ENCODE measurements at regions not wholly inside any gene's neighbourhood (a gene's known extent, or its start where the extent isn't known, plus 50 kb on each side); places are given as distances from the start of the nearest gene placed in this dataset.

- H3K27ac ChIP-seq (ENCODE audit: low read depth, low read length) = no peak overlapping the region
- no peaks in the 10 kb centered on the region for H4K20me1 ChIP-seq (ENCODE audit: insufficient read depth, low read length)
- no peaks in the 10 kb centered on the region for H3K4me1 ChIP-seq (ENCODE audit: insufficient read depth, low read length)
- H3K27me3 ChIP-seq (ENCODE audit: insufficient read depth, low read length) = no peaks in the 10 kb centered on the region
- DNase-seq (ENCODE audit: insufficient read length, low spot score, missing footprints) = no peak
- H2AFZ ChIP-seq (ENCODE audit: low read length) = no peak overlapping the region
- H3K9me3 ChIP-seq (ENCODE audit: low read depth, low read length) = no peaks in the 10 kb centered on the region
- no peak overlapping the region for H3K4me2 ChIP-seq (ENCODE audit: insufficient read depth, low read length)
- no peak overlapping the region for H3K4me3 ChIP-seq (ENCODE audit: insufficient read depth, low read length)
- TF ChIP-seq CTCF (IDR thresholded peaks at IDR 0.05; ENCODE audit: extremely low read depth, low read depth, low read length) = no peak
- H3K79me2 ChIP-seq (ENCODE audit: insufficient read depth, low read length) = no peaks in the 10 kb centered on the region
- no peaks in the 10 kb centered on the region for H3K36me3 ChIP-seq (ENCODE audit: insufficient read depth, low read length)
Measured at GRCh38 chr10:35813219-35813618, 171.1 kb upstream of the FZD8 start.

DNA sequence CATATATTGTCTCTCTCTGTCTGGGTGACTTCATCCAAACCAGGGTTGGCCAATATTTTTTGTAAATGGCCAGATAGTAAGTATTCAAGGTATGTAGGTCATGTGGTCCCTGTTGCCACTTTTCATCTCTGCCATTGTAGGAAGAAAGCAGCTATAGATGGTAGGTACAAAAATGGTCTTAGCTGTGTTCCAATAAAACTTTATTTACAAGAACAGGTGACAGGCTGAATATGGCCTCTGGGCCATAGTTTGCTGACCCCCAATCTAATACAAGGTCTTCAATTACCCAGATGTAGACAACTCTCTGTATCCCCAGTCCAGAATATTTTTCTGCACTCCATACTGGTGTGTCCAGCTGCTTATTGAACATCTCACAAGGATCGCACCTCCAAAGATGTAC is 166.2 kb upstream of the FZD8 start:
- Histone ChIP-seq H3K27me3 (ENCODE audit: insufficient read depth, low read length) (peaks cover 2% of the 10 kb centered on the region), H2AFZ (ENCODE audit: low read length) (no peak overlapping the region), H3K36me3 (ENCODE audit: insufficient read depth, low read length) (no peaks in the 10 kb centered on the region), H3K27ac (ENCODE audit: low read depth, low read length) (no peak overlapping the region), H3K9me3 (ENCODE audit: low read depth, low read length) (no peaks in the 10 kb centered on the region), H3K79me2 (ENCODE audit: insufficient read depth, low read length) (no peaks in the 10 kb centered on the region), H3K4me1 (ENCODE audit: insufficient read depth, low read length) (no peaks in the 10 kb centered on the region), H3K4me2 (ENCODE audit: insufficient read depth, low read length) (no peak overlapping the region), H3K4me3 (ENCODE audit: insufficient read depth, low read length) (no peak overlapping the region), H4K20me1 (ENCODE audit: insufficient read depth, low read length) (no peaks in the 10 kb centered on the region)
- no peak for DNase-seq (ENCODE audit: insufficient read length, low spot score, missing footprints)
- TF ChIP-seq CTCF (IDR thresholded peaks at IDR 0.05; ENCODE audit: extremely low read depth, low read depth, low read length) = no peak

GRCh38 chr10:35803046-35803445 is 160.9 kb upstream of the FZD8 start:
- Histone ChIP-seq H2AFZ (ENCODE audit: low read length) (peak overlapping the region; percentile 20), H3K9me3 (ENCODE audit: low read depth, low read length) (no peaks in the 10 kb centered on the region), H4K20me1 (ENCODE audit: insufficient read depth, low read length) (no peaks in the 10 kb centered on the region), H3K79me2 (ENCODE audit: insufficient read depth, low read length) (no peaks in the 10 kb centered on the region), H3K27me3 (ENCODE audit: insufficient read depth, low read length) (peaks cover under 1% of the 10 kb centered on the region), H3K4me3 (ENCODE audit: insufficient read depth, low read length) (no peak overlapping the region), H3K36me3 (ENCODE audit: insufficient read depth, low read length) (no peaks in the 10 kb centered on the region), H3K4me2 (ENCODE audit: insufficient read depth, low read length) (no peak overlapping the region), H3K27ac (ENCODE audit: low read depth, low read length) (no peak overlapping the region), H3K4me1 (ENCODE audit: insufficient read depth, low read length) (no peaks in the 10 kb centered on the region)
- no peak for DNase-seq (ENCODE audit: insufficient read length, low spot score, missing footprints)
- no peak for TF ChIP-seq CTCF (IDR thresholded peaks at IDR 0.05; ENCODE audit: extremely low read depth, low read depth, low read length)

DNA sequence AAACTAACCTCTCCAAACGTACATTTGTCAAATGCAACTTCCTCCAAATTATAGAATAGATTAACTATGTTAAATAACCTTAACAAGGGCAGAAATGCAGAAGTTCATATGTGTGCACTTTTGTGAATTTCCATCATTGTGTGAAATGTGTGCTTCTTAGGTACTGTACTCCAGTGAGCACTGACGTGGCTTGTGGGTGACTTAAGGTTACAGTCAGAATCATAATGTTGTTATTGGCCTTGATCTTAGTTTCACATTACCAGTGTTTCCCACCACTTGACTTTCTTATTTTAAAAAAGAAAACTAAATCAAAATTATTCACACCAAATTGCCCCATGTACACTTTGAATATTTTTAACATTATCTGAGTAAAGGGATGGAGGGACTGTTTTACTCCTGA is 155.1 kb upstream of the FZD8 start:
- Histone ChIP-seq H4K20me1 (ENCODE audit: insufficient read depth, low read length) (no peaks in the 10 kb centered on the region), H3K4me2 (ENCODE audit: insufficient read depth, low read length) (no peak overlapping the region), H3K27ac (ENCODE audit: low read depth, low read length) (peak overlapping the region; percentile 81), H3K79me2 (ENCODE audit: insufficient read depth, low read length) (no peaks in the 10 kb centered on the region), H3K9me3 (ENCODE audit: low read depth, low read length) (no peaks in the 10 kb centered on the region), H3K27me3 (ENCODE audit: insufficient read depth, low read length) (no peaks in the 10 kb centered on the region), H3K4me3 (ENCODE audit: insufficient read depth, low read length) (no peak overlapping the region), H2AFZ (ENCODE audit: low read length) (no peak overlapping the region), H3K4me1 (ENCODE audit: insufficient read depth, low read length) (peaks cover 32% of the 10 kb centered on the region), H3K36me3 (ENCODE audit: insufficient read depth, low read length) (no peaks in the 10 kb centered on the region)
- peak; percentile 60 for DNase-seq (ENCODE audit: insufficient read length, low spot score, missing footprints)
- no peak for TF ChIP-seq CTCF (IDR thresholded peaks at IDR 0.05; ENCODE audit: extremely low read depth, low read depth, low read length)

All from osteoblast (primary cell).